Coronary artery (tissue), 2 donors: ENCODE measurements at regions not wholly inside any gene's neighbourhood (a gene's known extent, or its start where the extent isn't known, plus 50 kb on each side); places are given as distances from the start of the nearest gene placed in this dataset.

Experiments
- DNase-seq: peaks from one replicate; pipeline ENCODE4 v3.0.0-alpha.2; 2017; ENCODE audit warnings: low spot score
- H3K27ac ChIP-seq, 2 donors: fragments of 200-600 bp; sonication (generic); one replicate each; pipeline ENCODE4 v1.5.1; 2016 to 2019
- H3K4me3 ChIP-seq: fragments of 200-600 bp; sonication (generic); 2 replicates; pipeline ENCODE4 v1.5.1; 2016; ENCODE audit warnings: mild to moderate bottlenecking, moderate library complexity
- TF ChIP-seq, protein P1 (sequence below): fragments of 200-600 bp; sonication (generic); IDR thresholded peaks from one replicate; pipeline ENCODE4 v1.5.1; 2019; ENCODE audit warnings: antibody characterized with exemption

DNA sequence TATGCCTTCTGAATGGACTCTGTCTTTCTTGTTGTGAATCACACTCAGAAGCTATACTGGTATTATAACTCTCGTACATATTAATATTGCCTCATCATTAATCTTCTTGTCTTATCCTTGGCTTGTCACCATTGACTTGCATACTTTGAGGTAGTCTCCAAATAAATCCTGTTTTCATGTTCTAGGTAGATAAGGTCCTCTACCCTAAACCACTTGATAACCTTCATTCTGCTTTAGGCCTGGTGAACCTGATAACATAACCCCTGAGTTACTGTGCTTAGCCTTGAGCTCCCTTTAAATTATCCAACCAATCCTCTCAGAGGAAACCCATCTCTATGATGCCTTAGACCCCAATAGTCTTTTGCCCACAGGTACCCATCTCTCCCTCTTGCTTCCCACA, 1162.3 kb downstream of the SLITRK1 start:
- TF ChIP-seq, protein P1, sequence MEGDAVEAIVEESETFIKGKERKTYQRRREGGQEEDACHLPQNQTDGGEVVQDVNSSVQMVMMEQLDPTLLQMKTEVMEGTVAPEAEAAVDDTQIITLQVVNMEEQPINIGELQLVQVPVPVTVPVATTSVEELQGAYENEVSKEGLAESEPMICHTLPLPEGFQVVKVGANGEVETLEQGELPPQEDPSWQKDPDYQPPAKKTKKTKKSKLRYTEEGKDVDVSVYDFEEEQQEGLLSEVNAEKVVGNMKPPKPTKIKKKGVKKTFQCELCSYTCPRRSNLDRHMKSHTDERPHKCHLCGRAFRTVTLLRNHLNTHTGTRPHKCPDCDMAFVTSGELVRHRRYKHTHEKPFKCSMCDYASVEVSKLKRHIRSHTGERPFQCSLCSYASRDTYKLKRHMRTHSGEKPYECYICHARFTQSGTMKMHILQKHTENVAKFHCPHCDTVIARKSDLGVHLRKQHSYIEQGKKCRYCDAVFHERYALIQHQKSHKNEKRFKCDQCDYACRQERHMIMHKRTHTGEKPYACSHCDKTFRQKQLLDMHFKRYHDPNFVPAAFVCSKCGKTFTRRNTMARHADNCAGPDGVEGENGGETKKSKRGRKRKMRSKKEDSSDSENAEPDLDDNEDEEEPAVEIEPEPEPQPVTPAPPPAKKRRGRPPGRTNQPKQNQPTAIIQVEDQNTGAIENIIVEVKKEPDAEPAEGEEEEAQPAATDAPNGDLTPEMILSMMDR, result no peak
- no peak overlapping the region for H3K27ac ChIP-seq
- H3K4me3 ChIP-seq, result no peak overlapping the region
- DNase-seq, result no peak

DNA sequence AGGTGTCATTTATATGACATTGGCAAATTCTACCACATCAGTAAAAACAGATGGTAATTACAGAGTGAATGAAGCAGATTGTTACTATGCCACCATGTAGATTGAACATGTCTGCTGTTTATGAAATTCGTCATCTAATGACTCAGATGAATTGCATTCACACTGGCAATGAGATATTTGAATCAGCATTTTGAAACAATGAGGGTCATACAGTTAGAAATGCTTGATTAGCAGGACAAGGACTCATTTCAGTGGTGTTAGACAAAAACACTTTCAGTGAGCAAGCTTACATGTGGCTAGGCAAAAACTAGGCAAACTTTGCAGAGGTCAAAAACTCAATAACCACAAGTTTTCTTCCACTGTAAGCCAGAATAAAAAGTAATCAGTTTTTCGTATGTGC, 1165.0 kb downstream of the SLITRK1 start:
- Histone ChIP-seq H3K27ac (no peak overlapping the region), H3K4me3 (no peak overlapping the region)
- TF ChIP-seq, protein P1, result no peak
- no peak for DNase-seq

DNA sequence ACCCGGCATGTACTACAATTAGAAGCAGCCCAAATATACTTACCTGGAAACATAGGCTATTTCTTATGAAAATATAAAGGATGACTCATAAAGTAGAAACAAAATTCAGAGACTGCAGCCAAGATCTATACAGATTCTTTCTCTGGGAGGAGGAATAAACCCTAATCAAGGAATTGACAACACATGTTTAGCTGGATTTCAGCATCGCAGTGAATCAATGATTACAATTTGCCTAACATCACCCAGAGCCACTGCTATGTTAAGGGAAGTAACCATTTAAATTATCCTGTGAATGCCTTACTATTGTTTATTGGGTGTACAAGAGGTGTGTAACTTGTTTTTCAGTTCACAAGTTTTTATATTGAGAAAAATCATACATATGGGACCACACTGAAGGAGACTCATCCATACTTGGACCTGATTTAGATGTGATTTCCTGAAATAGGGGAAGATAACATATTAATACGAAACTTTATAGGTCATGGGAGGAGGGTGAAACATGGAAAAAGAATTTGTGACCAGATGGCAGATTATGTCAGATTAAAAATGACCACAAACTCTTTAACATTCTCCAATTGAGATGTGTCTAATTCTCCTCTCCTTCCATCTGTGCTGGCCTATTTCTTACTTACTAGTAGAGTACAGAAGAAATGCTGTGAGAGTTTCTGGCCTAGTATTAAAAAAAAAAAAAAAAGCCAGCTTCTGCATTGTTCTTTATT, 1168.4 kb downstream of the SLITRK1 start:
- H3K4me3 ChIP-seq, result no peak overlapping the region
- no peak overlapping the region for H3K27ac ChIP-seq
- TF ChIP-seq, protein P1, result no peak
- no peak for DNase-seq

DNA sequence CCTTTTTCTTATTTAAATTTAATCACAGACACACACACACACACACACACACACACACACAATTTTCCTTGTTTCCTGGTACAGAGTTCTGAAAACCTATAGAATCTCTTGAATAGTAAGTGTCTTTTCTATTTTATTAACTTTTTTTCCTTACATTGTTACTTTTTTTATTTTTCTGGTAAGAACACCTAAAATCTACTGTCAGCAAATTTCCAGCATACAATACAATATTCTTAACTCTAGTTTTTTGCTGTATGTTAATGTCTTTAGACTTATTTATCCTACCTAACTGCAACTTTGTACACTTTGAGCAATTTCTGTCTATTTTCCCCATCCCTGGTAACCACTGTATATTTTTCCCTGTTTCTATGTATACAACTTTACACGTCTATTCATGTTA, 1179.8 kb downstream of the SLITRK1 start:
- Histone ChIP-seq H3K27ac (no peak overlapping the region), H3K4me3 (no peak overlapping the region)
- DNase-seq, result no peak
- TF ChIP-seq, protein P1, result no peak

DNA sequence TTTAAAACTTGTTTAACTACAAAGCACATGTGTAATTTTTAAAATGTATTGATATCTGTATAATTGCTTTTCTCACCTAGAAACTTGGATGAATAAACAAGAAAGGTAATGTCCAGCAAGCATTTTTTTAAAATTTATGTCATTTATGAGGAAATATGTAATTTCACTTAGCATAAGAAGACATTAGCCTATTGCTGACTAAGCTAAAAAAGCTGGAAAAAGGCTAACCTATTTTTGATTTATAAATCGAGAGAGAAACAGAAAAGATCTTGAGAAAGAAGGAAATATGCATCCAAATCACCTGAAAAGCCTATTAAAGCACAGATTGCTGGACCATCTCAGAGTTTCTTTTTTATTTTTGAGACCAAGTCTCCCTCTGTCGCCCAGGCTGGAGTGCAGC, 1181.3 kb downstream of the SLITRK1 start:
- TF ChIP-seq, protein P1, result no peak
- H3K4me3 ChIP-seq, result no peak overlapping the region
- no peak overlapping the region for H3K27ac ChIP-seq
- no peak for DNase-seq

DNA sequence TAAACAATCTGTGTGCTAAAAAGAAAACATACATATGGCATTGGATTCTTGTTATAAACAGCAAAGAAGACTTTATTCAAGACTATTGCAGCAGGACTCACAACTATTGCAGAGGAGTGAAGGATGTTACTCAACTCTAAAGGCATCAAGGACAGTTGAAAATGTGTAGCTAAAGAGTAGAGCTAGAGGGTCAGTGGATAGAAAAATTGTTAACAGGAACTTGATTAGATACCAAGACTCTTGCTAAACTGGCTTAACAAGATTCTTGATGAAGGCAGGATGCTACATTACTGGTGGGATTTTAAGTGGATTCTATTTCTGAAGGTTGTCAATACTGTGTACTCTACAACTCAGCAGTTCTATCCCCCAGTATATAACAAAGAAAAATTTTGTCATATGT, 1183.3 kb downstream of the SLITRK1 start:
- TF ChIP-seq, protein P1, result no peak
- no peak overlapping the region for H3K27ac ChIP-seq
- DNase-seq, result no peak
- no peak overlapping the region for H3K4me3 ChIP-seq

DNA sequence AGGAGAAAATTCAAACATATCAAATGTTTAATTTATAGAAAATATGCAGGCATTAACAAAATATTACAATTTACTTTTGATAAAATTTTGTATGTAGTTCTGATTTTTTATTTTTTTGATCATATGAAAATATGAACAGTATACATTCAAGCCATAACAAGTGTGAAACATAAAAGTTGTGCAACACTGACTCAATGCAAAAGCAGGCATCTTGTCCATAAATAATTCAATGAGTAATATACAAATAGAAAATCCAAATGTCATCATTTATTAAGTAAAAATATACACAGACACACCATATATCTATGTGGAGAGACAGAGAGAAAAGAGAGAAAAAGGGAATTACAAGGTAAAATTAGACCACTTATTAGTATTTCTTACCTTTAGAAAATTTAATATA, 1183.9 kb downstream of the SLITRK1 start:
- H3K27ac ChIP-seq, result no peak overlapping the region
- TF ChIP-seq, protein P1, result no peak
- no peak for DNase-seq
- no peak overlapping the region for H3K4me3 ChIP-seq
